Small intestine (tissue), 7 donors: ENCODE measurements at regions not wholly inside any gene's neighbourhood (a gene's known extent, or its start where the extent isn't known, plus 50 kb on each side); places are given as distances from the start of the nearest gene placed in this dataset.
"Not testable (repeated sequence)": the region's sequence is repeated elsewhere in the genome, so short reads cannot be mapped to it uniquely, and the experiment has no call there.

ENCODE experiments used
- DNase-seq, 2 donors: peaks; one replicate each; pipeline versions ENCODE4 v3.0.0 to v3.0.0-alpha.2; 2013
- FAIRE-seq: peaks from 2 replicates; lab custom pipeline; 2012; peaks lifted over from hg19 to GRCh38; lab: Jason Lieb, UNC
- H3K27ac ChIP-seq, 3 donors: one replicate each; pipeline ENCODE4 v1.5.1; 2013; ENCODE audit warnings: low read length in 2 of 3, mild to moderate bottlenecking in 2 of 3, control low read depth in 1 of 3, inconsistent platforms in 1 of 3, low read depth in 1 of 3, moderate library complexity in 1 of 3
- H3K27me3 ChIP-seq, 3 donors: one replicate each; pipeline ENCODE4 v1.6.1; 2013; ENCODE audit warnings: low read length in 3 of 3, inconsistent platforms in 1 of 3; ENCODE audit not compliant: control insufficient read depth in 3 of 3, insufficient read depth in 3 of 3
- H3K36me3 ChIP-seq, 3 donors: one replicate each; pipeline ENCODE4 v1.6.1; 2013; ENCODE audit warnings: low read length in 3 of 3, inconsistent platforms in 1 of 3, low read depth in 1 of 3, mild to moderate bottlenecking in 1 of 3, moderate library complexity in 1 of 3; ENCODE audit not compliant: control insufficient read depth in 3 of 3, insufficient read depth in 2 of 3
- H3K4me1 ChIP-seq, 3 donors: one replicate each; pipeline ENCODE4 v1.6.1; 2013; ENCODE audit warnings: low read length in 2 of 3, inconsistent platforms in 1 of 3, low read depth in 1 of 3, mild to moderate bottlenecking in 1 of 3, moderate library complexity in 1 of 3; ENCODE audit not compliant: control insufficient read depth in 3 of 3, insufficient read depth in 2 of 3
- H3K4me3 ChIP-seq, 3 donors: one replicate each; pipeline ENCODE4 v1.5.1; 2013; ENCODE audit warnings: low read length in 3 of 3, control low read depth in 1 of 3, inconsistent platforms in 1 of 3, low read depth in 1 of 3, mild to moderate bottlenecking in 1 of 3, moderate library complexity in 1 of 3
- H3K9me3 ChIP-seq, 2 donors: one replicate each; pipeline ENCODE4 v1.6.1; 2013; ENCODE audit warnings: low read depth in 1 of 2, low read length in 1 of 2; ENCODE audit not compliant: control insufficient read depth in 2 of 2, insufficient read depth in 1 of 2
- WGBS, 3 donors: extraction: QIAGEN DNeasy Blood & Tissue Kit; methylation state at CpG; one replicate each; pipeline ENCODE4 v1.1.7; 2013; 5-methylcytosine and 5-hydroxymethylcytosine counted together
- donor health status: healthy with polysubstance abuse.
- donor health status: control.
- donor health status: control.
- donor health status: Bipolar disorder and iron deficiency.
- donor health status: healthy.

DNA sequence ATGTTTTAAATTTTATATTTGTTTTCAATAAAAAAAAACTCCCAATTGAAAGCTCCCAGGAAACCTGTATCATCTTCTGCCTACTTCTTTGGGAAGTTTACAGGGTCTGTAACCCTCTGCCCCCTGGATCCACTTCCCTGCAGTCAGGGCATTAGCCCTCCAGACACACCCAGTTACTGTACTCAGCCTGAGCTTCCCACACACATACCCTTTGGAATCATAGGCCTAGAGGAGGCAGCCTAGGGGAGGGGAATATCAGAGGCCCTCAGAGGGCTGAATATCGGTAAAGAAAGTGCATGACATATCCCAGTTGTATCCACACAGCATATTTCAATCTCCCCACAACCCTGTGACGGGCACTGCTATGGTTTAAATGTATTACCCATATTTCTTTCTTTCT is 56.2 kb upstream of the TFPI start:
- H3K4me3 ChIP-seq, H3K36me3 ChIP-seq, H3K27me3 ChIP-seq, H3K27ac ChIP-seq, DNase-seq, H3K9me3 ChIP-seq, H3K4me1 ChIP-seq, FAIRE-seq: not testable (repeated sequence)
- 60 to 81% (median 78%) methylated on average over 2 of the region's 2 CpGs for WGBS, 3 donors

DNA sequence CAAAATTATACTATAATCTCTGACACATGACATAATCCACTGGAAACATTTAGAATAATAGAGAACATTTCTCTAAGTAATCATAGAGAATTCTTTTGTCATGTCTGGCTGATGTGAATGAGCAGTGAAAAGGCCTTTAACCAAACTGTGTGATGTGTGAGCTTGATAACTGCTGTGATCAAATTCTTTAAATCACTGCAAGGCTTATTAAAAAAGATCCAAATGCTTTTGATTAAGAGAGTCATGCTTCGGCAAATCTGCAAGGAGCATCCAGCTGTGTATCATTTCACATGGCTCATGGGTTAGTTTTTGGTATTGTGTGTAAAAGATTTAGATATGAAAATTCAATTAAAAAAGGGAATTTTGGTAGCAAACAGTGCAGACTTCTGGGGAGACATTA is 58.6 kb upstream of the TFPI start:
- WGBS, 3 donors = 86 to 93% (median 88%) methylated on average over 1 of the region's 1 CpG
- FAIRE-seq = no peak

DNA sequence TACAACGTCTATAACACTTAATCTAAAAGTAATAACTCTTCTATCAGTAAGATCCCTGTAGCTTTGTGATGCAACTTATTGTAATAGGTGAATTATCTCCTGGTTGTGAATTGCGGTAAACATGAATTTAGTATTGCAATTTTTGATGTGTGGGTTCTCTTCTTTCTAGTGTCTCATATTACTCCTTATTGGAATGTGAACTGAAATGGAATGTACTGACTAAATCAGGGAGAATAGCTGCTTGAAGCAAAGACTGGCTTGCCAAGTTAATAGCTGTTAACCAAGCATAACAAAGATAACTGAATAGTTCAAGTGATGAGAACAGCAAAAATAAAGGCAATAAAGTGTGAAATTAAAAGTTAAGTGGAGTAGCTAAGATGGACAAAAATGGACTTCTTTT is 60.5 kb upstream of the TFPI start:
- Histone ChIP-seq H3K27ac (no peak overlapping the region), H3K4me1 (no peaks in the 10 kb centered on the region), H3K27me3 (no peaks in the 10 kb centered on the region), H3K36me3 (no peaks in the 10 kb centered on the region), H3K9me3 (no peaks in the 10 kb centered on the region), H3K4me3 (no peak overlapping the region)
- 52 to 62% (median 58%) methylated on average over 2 of the region's 2 CpGs for WGBS, 3 donors
- DNase-seq (no peak), FAIRE-seq (no peak)

More for the DNA sequence above, 58.6 kb upstream of the TFPI start:
- Histone ChIP-seq H3K27me3 (no peaks in the 10 kb centered on the region), H3K4me1 (no peaks in the 10 kb centered on the region), H3K27ac (no peak overlapping the region), H3K36me3 (no peaks in the 10 kb centered on the region), H3K4me3 (no peak overlapping the region), H3K9me3 (no peaks in the 10 kb centered on the region)
- DNase-seq = no peak

DNA sequence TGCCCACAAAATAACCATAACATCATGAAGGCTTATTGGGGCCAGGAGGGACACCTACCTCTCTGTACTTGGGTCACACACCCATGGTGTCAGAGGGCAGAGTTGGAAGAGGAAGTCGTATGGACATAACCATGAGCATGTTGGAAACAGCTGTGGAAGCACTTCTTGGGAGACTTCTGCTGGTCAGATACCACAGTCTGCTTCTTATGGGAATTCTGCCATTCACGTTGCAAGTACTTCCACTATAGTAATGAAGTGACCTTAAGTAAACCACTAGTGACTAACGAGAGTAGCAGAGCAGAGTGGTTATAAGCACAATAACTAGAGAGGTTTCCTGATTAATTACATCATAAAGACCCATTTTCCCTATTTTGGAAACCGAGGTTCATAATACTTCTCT is 61.1 kb upstream of the TFPI start:
- H3K27me3 ChIP-seq = no peaks in the 10 kb centered on the region
- no peak overlapping the region for H3K4me3 ChIP-seq
- no peak for DNase-seq
- H3K4me1 ChIP-seq = no peaks in the 10 kb centered on the region
- no peaks in the 10 kb centered on the region for H3K36me3 ChIP-seq
- no peak for FAIRE-seq
- 63 to 68% (median 65%) methylated on average over 4 of the region's 4 CpGs for WGBS, 3 donors
- no peaks in the 10 kb centered on the region for H3K9me3 ChIP-seq
- no peak overlapping the region for H3K27ac ChIP-seq

DNA sequence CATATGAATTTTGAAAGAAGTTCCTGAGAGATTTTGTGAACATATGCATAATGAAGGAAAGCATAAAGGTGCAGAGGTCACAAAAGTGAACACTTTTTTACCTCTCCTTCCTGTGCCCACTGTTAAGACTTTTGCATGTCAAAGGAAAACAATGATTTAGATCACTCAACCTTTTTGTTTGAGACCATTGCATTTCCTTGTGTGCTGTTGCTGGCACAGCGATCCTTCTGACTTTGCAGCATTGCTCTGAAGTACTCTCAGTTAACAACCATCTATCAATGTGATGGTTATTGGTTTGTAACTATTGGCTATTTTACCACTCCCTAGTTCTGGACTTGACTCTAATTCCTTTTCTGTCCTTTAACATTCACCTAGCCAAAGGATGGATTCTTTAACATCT is 61.7 kb upstream of the TFPI start:
- H3K27ac ChIP-seq = no peak overlapping the region
- DNase-seq (no peak), FAIRE-seq (no peak)
- no peaks in the 10 kb centered on the region for H3K27me3 ChIP-seq
- no peak overlapping the region for H3K4me3 ChIP-seq
- no peaks in the 10 kb centered on the region for H3K4me1 ChIP-seq
- H3K9me3 ChIP-seq = no peaks in the 10 kb centered on the region
- no peaks in the 10 kb centered on the region for H3K36me3 ChIP-seq
- 96 to 98% (median 97%) methylated on average over 1 of the region's 1 CpG for WGBS, 3 donors

DNA sequence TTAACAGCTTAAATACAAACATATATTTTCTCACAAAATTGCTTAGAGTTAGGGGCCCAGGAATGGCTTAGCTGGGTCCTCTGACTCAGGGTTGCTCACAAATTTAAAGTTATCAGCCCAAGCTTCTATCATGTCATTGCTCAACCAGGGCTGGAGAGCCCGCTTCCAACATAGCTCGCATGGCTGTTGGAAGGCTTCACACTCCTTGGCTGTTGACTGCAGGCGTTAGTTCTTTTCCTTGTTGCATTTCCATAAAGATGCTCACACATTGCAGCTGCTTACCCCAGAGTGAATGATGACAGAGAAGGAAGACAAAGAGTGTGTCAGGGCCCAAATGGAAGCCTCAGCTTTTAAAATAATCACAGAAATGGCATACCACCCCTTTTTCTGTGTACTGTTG is 62.9 kb upstream of the TFPI start:
- no peak for DNase-seq
- no peaks in the 10 kb centered on the region for H3K27me3 ChIP-seq
- 81 to 93% (median 87%) methylated on average over 3 of the region's 3 CpGs for WGBS, 3 donors
- no peaks in the 10 kb centered on the region for H3K4me1 ChIP-seq
- H3K9me3 ChIP-seq = no peaks in the 10 kb centered on the region
- H3K36me3 ChIP-seq = no peaks in the 10 kb centered on the region
- no peak for FAIRE-seq
- no peak overlapping the region for H3K4me3 ChIP-seq
- no peak overlapping the region for H3K27ac ChIP-seq

DNA sequence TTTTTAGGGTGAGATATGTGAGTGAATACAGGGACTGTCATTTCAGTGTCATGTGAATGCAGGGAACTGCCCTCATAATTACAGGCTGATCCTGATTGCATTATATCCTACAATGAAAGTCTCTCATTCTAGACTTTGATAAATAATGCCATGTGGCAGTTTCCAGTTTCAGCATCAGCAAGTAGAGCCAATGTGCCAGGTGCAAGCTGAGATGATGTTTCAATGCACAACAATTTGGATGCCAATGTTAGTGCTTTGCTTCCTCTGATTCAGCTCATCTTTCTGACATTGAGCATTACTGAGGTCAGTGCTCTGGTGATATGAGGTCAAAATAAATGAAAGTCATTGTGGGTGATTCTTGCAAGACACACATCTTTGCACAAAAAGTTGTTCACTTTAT is 63.7 kb upstream of the TFPI start:
- Histone ChIP-seq H3K9me3 (no peaks in the 10 kb centered on the region), H3K4me1 (no peaks in the 10 kb centered on the region), H3K27ac (no peak overlapping the region), H3K27me3 (no peaks in the 10 kb centered on the region), H3K36me3 (no peaks in the 10 kb centered on the region), H3K4me3 (no peak overlapping the region)
- FAIRE-seq (no peak), DNase-seq (no peak)

DNA sequence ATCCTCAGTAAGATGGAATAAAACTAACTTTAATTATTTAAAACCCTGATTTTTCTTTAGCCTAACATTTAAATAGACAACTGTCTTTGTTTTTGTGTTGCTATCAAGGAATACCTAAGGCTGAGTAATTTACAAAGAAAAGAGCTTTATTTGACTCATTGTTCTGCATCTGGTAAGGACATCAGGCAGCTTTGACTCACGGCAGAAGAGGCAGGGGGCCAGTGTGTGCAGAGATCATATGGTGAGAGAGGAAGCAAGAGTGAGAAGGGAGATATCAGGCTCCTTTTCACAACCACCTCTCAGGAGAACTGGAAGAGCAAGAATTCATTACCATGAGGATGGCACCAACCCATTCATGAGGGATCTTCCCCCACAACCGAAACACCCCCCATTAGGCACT is 64.6 kb upstream of the TFPI start:
- FAIRE-seq = no peak
- no peaks in the 10 kb centered on the region for H3K4me1 ChIP-seq
- H3K36me3 ChIP-seq = no peaks in the 10 kb centered on the region
- no peaks in the 10 kb centered on the region for H3K9me3 ChIP-seq
- H3K4me3 ChIP-seq = no peak overlapping the region
- no peaks in the 10 kb centered on the region for H3K27me3 ChIP-seq
- H3K27ac ChIP-seq = no peak overlapping the region
- 60 to 70% (median 61%) methylated on average over 2 of the region's 2 CpGs for WGBS, 3 donors
- no peak for DNase-seq

DNA sequence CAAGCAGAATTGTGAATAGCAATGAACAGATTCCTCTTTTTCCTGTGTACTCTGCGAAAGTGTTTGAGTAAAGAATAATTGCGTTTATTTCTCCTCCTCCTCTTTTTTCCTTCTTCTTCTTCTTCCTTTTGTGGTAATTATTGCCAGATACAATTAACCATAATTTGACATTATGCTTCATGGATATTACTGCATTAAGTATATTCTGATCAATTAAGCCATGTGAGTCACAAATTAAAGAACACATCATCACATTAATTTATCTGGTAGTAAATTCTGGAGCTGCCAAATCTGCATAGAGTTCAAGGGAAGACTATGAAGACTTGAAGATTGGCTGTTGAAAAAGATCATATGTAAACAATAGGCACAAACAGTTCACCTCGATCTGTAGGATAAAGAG is 72.9 kb upstream of the TFPI start:
- H3K4me3 ChIP-seq = no peak overlapping the region
- FAIRE-seq = no peak
- WGBS, 3 donors = 79 to 87% (median 80%) methylated on average over 3 of the region's 3 CpGs

More for the DNA sequence above, 72.9 kb upstream of the TFPI start:
- no peak for DNase-seq
- H3K27me3 ChIP-seq = no peaks in the 10 kb centered on the region
- H3K4me1 ChIP-seq = no peaks in the 10 kb centered on the region
- no peaks in the 10 kb centered on the region for H3K36me3 ChIP-seq
- no peak overlapping the region for H3K27ac ChIP-seq
- H3K9me3 ChIP-seq = peaks cover 0 to 3% of the 10 kb centered on the region in 2 donors
